ENCODE measurements at regions not wholly inside any gene's neighbourhood (a gene's known extent, or its start where the extent isn't known, plus 50 kb on each side); places are given as distances from the start of the nearest gene placed in this dataset.
"Not testable (repeated sequence)": the region's sequence is repeated elsewhere in the genome, so short reads cannot be mapped to it uniquely, and the experiment has no call there.

GRCh38 chr1:149267287-149267686, 163.9 kb upstream of the NBPF9 start:
- not testable (repeated sequence) for TF ChIP-seq SMC3 (IDR thresholded peaks at IDR 0.05; ENCODE audit: borderline replicate concordance, low read length); NFYA (IDR thresholded peaks at IDR 0.05; ENCODE audit: borderline replicate concordance, low read depth, low read length); ELK1 (IDR thresholded peaks at IDR 0.05; ENCODE audit: low read depth, low read length); MEF2A (IDR thresholded peaks at IDR 0.05; ENCODE audit: insufficient read depth, low read depth, low read length)

All from GM12878 (cell line).